ENCODE measurements at regions not wholly inside any gene's neighbourhood (a gene's known extent, or its start where the extent isn't known, plus 50 kb on each side); places are given as distances from the start of the nearest gene placed in this dataset.

DNA sequence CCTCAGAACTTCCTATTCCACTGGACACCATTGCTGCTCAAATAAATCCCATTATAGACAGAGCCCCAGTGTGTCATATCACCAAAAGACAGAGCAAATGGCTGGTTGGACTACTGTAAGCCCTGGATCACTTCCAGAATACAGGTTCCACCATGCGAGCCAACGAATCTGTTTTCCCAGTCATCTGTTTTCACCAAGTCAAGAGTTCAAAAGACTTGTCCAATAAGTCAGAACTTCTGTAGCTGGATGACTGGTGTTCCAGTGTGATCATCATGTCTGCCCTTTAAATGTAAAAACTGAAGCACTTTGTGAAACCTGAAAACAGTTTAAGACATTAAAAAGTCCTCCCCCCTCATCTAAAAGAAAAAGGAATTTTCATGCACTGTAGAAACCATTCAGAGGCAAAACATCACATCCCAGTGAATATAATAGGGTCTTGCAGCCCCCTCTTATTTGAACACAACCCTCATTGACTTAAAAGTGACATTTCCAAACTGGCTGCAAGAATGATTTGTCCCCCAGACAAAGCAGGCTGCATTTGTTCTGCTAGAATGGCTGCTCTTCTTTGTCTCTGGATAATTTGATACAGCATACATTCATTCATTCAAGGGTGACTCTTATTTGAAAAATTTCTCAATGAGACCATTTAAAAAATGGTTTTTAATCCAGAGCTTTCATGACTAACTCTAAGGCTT is 64.6 kb upstream of the TANC1 start:
- no peak for TF ChIP-seq CTCF (IDR thresholded peaks at IDR 0.05)
- no peak for TF ChIP-seq POLR2A (IDR thresholded peaks at IDR 0.05)

Measured in esophagus squamous epithelium (tissue), 4 donors.